ENCODE measurements at regions not wholly inside any gene's neighbourhood (a gene's known extent, or its start where the extent isn't known, plus 50 kb on each side); places are given as distances from the start of the nearest gene placed in this dataset.

DNA sequence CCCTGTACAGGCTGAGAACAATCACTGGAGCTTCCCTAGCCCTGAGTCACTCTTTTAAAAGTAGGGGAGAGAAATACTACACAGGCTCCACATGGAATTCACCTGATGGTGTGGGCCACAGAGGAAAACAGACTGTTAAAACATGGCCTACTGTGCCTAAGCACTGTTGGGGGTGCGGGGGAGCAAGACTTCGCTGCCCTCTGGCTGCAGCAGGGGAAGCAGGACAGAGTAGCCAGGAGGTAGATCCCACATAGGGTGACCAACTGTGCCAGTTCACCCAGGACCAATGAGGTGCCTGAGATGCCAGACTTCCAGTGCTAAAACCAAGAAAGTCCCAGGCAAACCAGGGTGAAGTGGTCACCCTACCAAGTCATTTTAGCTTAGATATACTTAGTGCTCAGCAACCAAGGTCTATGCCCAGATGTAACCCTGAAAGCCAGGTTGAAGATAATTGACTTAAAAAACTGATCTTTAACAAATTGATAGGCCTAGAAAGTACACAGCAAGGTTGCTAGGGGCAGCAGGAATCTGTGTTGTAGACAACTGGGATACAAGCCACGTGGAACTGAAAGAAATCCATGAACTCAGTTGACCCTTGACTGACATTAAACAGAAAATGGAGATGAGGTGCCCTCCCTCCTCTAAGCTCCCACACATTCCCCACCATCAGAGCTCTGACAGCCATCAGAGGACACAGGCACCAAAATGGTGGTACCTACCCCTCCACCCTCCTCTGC, 344.2 kb upstream of the PPP2R3A start:
- no peak overlapping the region for H3K4me3 ChIP-seq (ENCODE audit: low read depth in 1 of 2, low read length in 2 of 2)
- no peaks in the 10 kb centered on the region for H3K4me1 ChIP-seq (ENCODE audit: insufficient read depth, low read length)
- H3K9me3 ChIP-seq (ENCODE audit: insufficient read depth, low read length, severe bottlenecking) = no peaks in the 10 kb centered on the region
- no peak overlapping the region for H3K9ac ChIP-seq (ENCODE audit: low read depth, low read length)
- TF ChIP-seq, protein P1, sequence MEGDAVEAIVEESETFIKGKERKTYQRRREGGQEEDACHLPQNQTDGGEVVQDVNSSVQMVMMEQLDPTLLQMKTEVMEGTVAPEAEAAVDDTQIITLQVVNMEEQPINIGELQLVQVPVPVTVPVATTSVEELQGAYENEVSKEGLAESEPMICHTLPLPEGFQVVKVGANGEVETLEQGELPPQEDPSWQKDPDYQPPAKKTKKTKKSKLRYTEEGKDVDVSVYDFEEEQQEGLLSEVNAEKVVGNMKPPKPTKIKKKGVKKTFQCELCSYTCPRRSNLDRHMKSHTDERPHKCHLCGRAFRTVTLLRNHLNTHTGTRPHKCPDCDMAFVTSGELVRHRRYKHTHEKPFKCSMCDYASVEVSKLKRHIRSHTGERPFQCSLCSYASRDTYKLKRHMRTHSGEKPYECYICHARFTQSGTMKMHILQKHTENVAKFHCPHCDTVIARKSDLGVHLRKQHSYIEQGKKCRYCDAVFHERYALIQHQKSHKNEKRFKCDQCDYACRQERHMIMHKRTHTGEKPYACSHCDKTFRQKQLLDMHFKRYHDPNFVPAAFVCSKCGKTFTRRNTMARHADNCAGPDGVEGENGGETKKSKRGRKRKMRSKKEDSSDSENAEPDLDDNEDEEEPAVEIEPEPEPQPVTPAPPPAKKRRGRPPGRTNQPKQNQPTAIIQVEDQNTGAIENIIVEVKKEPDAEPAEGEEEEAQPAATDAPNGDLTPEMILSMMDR (IDR thresholded peaks at IDR 0.05; ENCODE audit: borderline replicate concordance, extremely low read depth, low read length, poor library complexity, severe bottlenecking) = no peak
- no peak for TF ChIP-seq EZH2 (IDR thresholded peaks at IDR 0.05; ENCODE audit: borderline replicate concordance, low read depth, low read length, severe bottlenecking)
- DNase-seq (no peak), ATAC-seq (ENCODE audit: insufficient read depth, low read depth) (no peak)
- no peak overlapping the region for H3K4me2 ChIP-seq (ENCODE audit: insufficient read depth, low read length)
- H2AFZ ChIP-seq (ENCODE audit: low read depth, low read length) = no peak overlapping the region
- no peaks in the 10 kb centered on the region for H3K79me2 ChIP-seq (ENCODE audit: insufficient read depth, low read length)
- no peaks in the 10 kb centered on the region for H3K36me3 ChIP-seq (ENCODE audit: insufficient read depth, low read length)
- no peaks in the 10 kb centered on the region for H4K20me1 ChIP-seq (ENCODE audit: insufficient read depth, low read length)
- H3K27me3 ChIP-seq (ENCODE audit: insufficient read depth, low read length, poor library complexity) = peaks cover 9% of the 10 kb centered on the region
- no peak overlapping the region for H3K27ac ChIP-seq (ENCODE audit: low read length)

DNA sequence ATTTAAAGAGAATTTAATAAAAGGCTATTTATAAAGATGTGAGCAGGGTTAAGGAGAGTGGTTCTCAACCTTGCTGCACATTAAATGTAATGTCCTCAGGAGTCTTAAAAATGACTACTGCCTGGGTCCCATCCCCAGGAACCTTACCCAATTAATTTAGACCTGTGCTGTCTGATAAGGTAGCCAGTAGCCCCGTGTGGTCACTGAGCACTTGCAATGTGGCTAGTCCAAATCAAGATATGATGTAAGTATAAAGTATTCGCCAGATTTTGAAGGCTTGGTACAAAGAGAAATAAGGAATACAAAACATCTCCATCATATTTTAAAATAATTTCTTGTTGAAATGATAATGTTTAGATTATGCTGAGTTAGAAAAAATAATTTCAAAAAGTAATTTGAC, 343.3 kb upstream of the PPP2R3A start:
- Histone ChIP-seq H3K36me3 (ENCODE audit: insufficient read depth, low read length) (no peaks in the 10 kb centered on the region), H3K4me2 (ENCODE audit: insufficient read depth, low read length) (no peak overlapping the region), H3K9ac (ENCODE audit: low read depth, low read length) (no peak overlapping the region), H4K20me1 (ENCODE audit: insufficient read depth, low read length) (no peaks in the 10 kb centered on the region), H3K27me3 (ENCODE audit: insufficient read depth, low read length, poor library complexity) (peaks cover 17% of the 10 kb centered on the region), H3K9me3 (ENCODE audit: insufficient read depth, low read length, severe bottlenecking) (no peaks in the 10 kb centered on the region), H3K4me3 (ENCODE audit: low read depth in 1 of 2, low read length in 2 of 2) (no peak overlapping the region), H2AFZ (ENCODE audit: low read depth, low read length) (no peak overlapping the region), H3K27ac (ENCODE audit: low read length) (no peak overlapping the region), H3K4me1 (ENCODE audit: insufficient read depth, low read length) (no peaks in the 10 kb centered on the region), H3K79me2 (ENCODE audit: insufficient read depth, low read length) (no peaks in the 10 kb centered on the region)
- TF ChIP-seq EZH2 (IDR thresholded peaks at IDR 0.05; ENCODE audit: borderline replicate concordance, low read depth, low read length, severe bottlenecking) = no peak
- TF ChIP-seq, protein P1 (IDR thresholded peaks at IDR 0.05; ENCODE audit: borderline replicate concordance, extremely low read depth, low read length, poor library complexity, severe bottlenecking) = no peak
- ATAC-seq (ENCODE audit: insufficient read depth, low read depth) (no peak), DNase-seq (no peak)

DNA sequence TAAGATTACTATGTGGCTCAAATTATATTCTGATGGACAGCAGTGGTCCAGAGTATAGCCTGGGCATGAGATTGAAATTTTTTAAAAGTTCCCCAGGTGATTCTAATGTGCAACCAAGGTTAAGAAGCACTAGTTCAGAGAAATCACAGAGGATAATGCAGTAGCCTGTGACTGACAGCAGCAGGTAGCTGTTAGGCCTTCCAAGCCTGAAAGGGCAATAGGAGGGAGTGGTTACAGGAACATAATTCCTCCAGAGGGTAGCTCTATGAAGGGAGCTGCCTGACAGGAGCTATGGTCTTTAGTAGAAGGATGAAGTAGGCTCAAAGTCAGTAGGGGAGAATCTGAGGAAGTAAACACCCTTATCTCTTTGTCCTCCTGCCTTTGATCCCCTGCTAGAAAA, 342.9 kb upstream of the PPP2R3A start:
- no peak for ATAC-seq (ENCODE audit: insufficient read depth, low read depth)
- DNase-seq = no peak
- H3K4me1 ChIP-seq (ENCODE audit: insufficient read depth, low read length) = no peaks in the 10 kb centered on the region
- no peak overlapping the region for H3K4me3 ChIP-seq (ENCODE audit: low read depth in 1 of 2, low read length in 2 of 2)
- H4K20me1 ChIP-seq (ENCODE audit: insufficient read depth, low read length) = no peaks in the 10 kb centered on the region
- peaks cover 21% of the 10 kb centered on the region for H3K27me3 ChIP-seq (ENCODE audit: insufficient read depth, low read length, poor library complexity)
- H2AFZ ChIP-seq (ENCODE audit: low read depth, low read length) = no peak overlapping the region
- H3K79me2 ChIP-seq (ENCODE audit: insufficient read depth, low read length) = no peaks in the 10 kb centered on the region
- H3K27ac ChIP-seq (ENCODE audit: low read length) = no peak overlapping the region
- no peaks in the 10 kb centered on the region for H3K9me3 ChIP-seq (ENCODE audit: insufficient read depth, low read length, severe bottlenecking)
- no peaks in the 10 kb centered on the region for H3K36me3 ChIP-seq (ENCODE audit: insufficient read depth, low read length)
- H3K4me2 ChIP-seq (ENCODE audit: insufficient read depth, low read length) = no peak overlapping the region
- H3K9ac ChIP-seq (ENCODE audit: low read depth, low read length) = no peak overlapping the region
- TF ChIP-seq, protein P1 (IDR thresholded peaks at IDR 0.05; ENCODE audit: borderline replicate concordance, extremely low read depth, low read length, poor library complexity, severe bottlenecking) = no peak
- TF ChIP-seq EZH2 (IDR thresholded peaks at IDR 0.05; ENCODE audit: borderline replicate concordance, low read depth, low read length, severe bottlenecking) = no peak

Data from DND-41 (cell line).